Tibial artery (tissue), 4 donors: ENCODE measurements at regions not wholly inside any gene's neighbourhood (a gene's known extent, or its start where the extent isn't known, plus 50 kb on each side); places are given as distances from the start of the nearest gene placed in this dataset.

Source experiments
- DNase-seq, 2 donors: peaks; one replicate each; pipeline ENCODE4 v3.0.0-alpha.2; 2019
- H3K27ac ChIP-seq, 2 donors: fragments of 200-600 bp; sonication (generic) in 1 of 2; 1 replicate in 1 of 2; 2 replicates in 1 of 2; pipeline ENCODE4 v1.5.1; 2018 to 2019; ENCODE audit warnings: mild to moderate bottlenecking in 1 of 2
- H3K27me3 ChIP-seq, 2 donors: fragments of 200-600 bp; sonication (generic) in 1 of 2; one replicate each; pipeline versions ENCODE4 v1.5.1 to v1.6.0; 2016 to 2019
- H3K36me3 ChIP-seq, 3 donors: fragments of 200-600 bp; sonication (generic) in 2 of 3; one replicate each; pipeline ENCODE4 v1.5.1; 2016 to 2019; ENCODE audit warnings: mild to moderate bottlenecking in 2 of 3
- H3K4me1 ChIP-seq, 4 donors: fragments of 200-600 bp; sonication (generic) in 2 of 4; 1 replicate in 3 of 4; 2 replicates in 1 of 4; pipeline ENCODE4 v1.5.1; 2016 to 2019
- H3K4me3 ChIP-seq, 2 donors: fragments of 200-600 bp; sonication (generic) in 1 of 2; 1 replicate in 1 of 2; 2 replicates in 1 of 2; pipeline ENCODE4 v1.5.1; 2018 to 2019; ENCODE audit warnings: mild to moderate bottlenecking in 2 of 2
- H3K9me3 ChIP-seq, 3 donors: fragments of 200-600 bp; sonication (generic) in 1 of 3; one replicate each; pipeline ENCODE4 v1.5.1; 2016 to 2019
- intact Hi-C: fragments of 100-400 bp; cut with DNase I; formaldehyde crosslinking; loops from one replicate; pipeline ENCODE4 v1.15.0; 2023; ENCODE audit warnings: low total_unique reads
- TF ChIP-seq, protein P1 (sequence below), 2 experiments: fragments of 200-600 bp in 1 of 2; fragments of 450-650 bp in 1 of 2; IDR thresholded peaks; one replicate each; pipeline ENCODE4 v1.5.1; 2017 to 2019; ENCODE audit warnings: antibody characterized with exemption in 2 of 2, mild to moderate bottlenecking in 1 of 2, moderate library complexity in 1 of 2

DNA sequence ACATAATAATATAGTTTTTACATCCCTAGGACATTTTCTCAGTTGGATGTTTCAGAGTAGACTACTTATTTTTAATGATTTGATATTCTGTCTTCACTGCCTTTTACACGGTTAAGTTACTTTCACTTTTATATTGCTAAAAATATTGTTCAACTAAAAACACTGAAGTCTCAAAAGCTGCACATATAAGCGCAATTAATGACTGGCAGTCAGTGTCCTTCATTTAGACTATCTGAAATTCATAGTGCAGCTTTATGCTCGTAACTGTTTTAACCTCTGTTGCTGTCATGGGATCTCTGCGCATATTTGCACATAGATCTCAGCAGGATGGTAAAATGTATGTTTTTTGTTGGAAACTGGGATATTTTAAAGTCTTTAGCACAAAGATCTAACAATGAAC is 864.3 kb downstream of the SLITRK6 start:
- Histone ChIP-seq H3K36me3 (no peaks in the 10 kb centered on the region), H3K4me3 (peak overlapping the region; percentile 12 to 26), H3K27me3 (no peaks in the 10 kb centered on the region), H3K27ac (no peak overlapping the region), H3K9me3 (no peaks in the 10 kb centered on the region), H3K4me1 (peaks cover 0 to 8% (median 0%) of the 10 kb centered on the region in 4 donors)
- intact Hi-C loops = no loop called here
- TF ChIP-seq, protein P1, sequence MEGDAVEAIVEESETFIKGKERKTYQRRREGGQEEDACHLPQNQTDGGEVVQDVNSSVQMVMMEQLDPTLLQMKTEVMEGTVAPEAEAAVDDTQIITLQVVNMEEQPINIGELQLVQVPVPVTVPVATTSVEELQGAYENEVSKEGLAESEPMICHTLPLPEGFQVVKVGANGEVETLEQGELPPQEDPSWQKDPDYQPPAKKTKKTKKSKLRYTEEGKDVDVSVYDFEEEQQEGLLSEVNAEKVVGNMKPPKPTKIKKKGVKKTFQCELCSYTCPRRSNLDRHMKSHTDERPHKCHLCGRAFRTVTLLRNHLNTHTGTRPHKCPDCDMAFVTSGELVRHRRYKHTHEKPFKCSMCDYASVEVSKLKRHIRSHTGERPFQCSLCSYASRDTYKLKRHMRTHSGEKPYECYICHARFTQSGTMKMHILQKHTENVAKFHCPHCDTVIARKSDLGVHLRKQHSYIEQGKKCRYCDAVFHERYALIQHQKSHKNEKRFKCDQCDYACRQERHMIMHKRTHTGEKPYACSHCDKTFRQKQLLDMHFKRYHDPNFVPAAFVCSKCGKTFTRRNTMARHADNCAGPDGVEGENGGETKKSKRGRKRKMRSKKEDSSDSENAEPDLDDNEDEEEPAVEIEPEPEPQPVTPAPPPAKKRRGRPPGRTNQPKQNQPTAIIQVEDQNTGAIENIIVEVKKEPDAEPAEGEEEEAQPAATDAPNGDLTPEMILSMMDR (IDR thresholded peaks at IDR 0.05) = no peak
- DNase-seq = no peak

DNA sequence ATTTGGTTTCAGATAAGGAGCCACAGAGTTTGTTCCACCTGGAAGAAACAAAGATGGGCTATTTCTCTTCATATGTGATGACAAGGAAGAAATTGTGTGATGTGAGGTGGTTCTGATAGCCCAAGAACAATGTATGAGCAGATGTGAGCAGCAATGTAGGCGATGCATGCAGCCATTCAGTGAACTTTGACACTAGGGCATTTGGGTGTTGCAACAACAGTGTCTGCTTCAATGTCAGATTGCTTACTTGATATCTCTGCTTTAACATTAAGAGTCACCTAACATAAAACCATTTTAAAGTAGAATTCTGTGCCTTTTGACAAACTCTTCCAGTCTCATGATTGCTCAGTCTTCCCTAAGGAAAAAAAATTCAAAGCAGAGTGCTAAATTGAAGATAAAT is 865.4 kb downstream of the SLITRK6 start:
- no peak for DNase-seq
- Histone ChIP-seq H3K36me3 (no peaks in the 10 kb centered on the region), H3K27me3 (no peaks in the 10 kb centered on the region)

DNA sequence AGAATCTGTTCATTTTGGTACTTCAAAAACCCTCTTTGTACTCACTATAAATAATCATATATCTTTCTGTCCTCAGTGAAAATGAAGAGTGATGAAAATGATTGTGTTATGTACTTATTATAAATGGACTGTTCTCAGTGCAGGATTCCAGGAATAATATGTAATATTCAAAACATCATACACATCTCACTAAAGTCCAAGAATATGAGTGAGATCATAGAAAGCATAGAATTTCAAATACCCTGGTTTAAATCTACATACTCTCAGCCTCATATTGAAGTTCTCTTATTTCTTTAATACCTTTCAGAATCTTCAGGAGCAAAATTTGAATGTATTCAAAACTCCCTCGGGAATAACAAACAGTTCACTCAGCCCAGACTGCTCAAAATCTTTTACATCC is 868.0 kb downstream of the SLITRK6 start:
- intact Hi-C loops = no loop called here
- peaks cover 0 to 8% (median 0%) of the 10 kb centered on the region in 4 donors for H3K4me1 ChIP-seq
- DNase-seq = no peak
- H3K27me3 ChIP-seq = no peaks in the 10 kb centered on the region
- H3K27ac ChIP-seq = no peak overlapping the region
- no peak overlapping the region for H3K4me3 ChIP-seq
- no peaks in the 10 kb centered on the region for H3K9me3 ChIP-seq
- TF ChIP-seq, protein P1 (IDR thresholded peaks at IDR 0.05) = no peak
- no peaks in the 10 kb centered on the region for H3K36me3 ChIP-seq

More for the DNA sequence above, 865.4 kb downstream of the SLITRK6 start:
- intact Hi-C loops = no loop called here
- TF ChIP-seq, protein P1 (IDR thresholded peaks at IDR 0.05) = no peak
- Histone ChIP-seq H3K9me3 (no peaks in the 10 kb centered on the region), H3K27ac (no peak overlapping the region), H3K4me1 (peaks cover 0 to 8% (median 0%) of the 10 kb centered on the region in 4 donors), H3K4me3 (no peak overlapping the region)

DNA sequence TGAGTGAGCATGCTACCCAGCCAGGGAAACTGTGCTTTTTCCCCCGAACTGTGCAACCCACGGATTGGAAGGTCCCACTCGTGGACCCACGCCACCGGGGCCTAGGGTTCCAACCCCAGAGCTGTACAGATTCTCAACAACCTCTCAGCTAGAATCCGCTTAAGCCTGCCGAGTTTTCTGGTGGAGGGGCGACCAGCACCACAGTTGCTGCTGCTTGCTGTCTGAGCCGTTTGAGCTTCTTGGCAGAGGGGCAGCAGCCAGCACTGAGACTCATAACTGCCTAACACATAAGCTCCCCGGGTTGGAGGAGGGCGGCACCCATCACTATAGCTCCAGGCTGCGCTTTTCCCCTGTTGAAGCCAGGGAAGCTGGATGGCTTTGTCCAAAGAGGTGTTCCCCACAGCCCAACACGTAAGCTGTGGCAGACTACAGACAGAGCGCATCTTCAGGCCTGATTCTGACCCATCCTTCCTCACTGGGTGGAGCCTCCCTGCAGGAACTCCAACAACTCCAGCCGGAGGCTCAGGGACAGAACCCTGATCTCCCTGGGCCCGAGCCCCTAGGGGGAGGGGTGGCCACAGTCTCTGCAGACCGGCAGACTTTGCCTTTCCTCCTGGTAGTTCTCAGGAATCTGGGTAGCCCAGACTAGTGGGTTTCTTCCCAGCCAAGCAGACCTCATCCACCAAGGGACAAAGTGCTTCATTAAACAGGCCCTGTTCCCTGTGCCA is 871.6 kb downstream of the SLITRK6 start:
- Histone ChIP-seq H3K9me3 (no peaks in the 10 kb centered on the region), H3K27ac (no peak overlapping the region), H3K27me3 (no peaks in the 10 kb centered on the region), H3K4me1 (no peaks in the 10 kb centered on the region), H3K36me3 (no peaks in the 10 kb centered on the region), H3K4me3 (no peak overlapping the region)
- TF ChIP-seq, protein P1 (IDR thresholded peaks at IDR 0.05) = no peak
- DNase-seq = no peak
- intact Hi-C loops = no loop called here

DNA sequence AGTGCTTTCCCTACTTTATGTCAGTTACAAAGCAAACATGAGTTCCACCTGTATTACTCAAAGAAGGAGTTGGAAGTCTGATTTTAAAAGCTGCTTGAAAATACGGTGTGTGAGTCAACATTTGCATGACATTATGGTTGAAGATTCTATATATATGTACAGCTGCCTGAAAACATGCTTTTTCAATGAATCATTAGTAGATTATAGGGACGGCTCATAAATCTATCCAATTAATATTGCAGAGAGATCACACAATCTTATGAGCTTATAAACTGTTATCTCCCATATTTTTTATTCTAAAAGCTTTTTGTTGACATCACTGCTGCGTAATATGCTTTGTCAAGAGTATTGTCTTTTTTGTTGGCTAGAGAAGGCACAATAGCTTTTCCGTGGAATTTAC is 873.8 kb downstream of the SLITRK6 start:
- Histone ChIP-seq H3K4me1 (no peaks in the 10 kb centered on the region), H3K36me3 (no peaks in the 10 kb centered on the region), H3K9me3 (no peaks in the 10 kb centered on the region), H3K27ac (no peak overlapping the region), H3K4me3 (no peak overlapping the region), H3K27me3 (no peaks in the 10 kb centered on the region)
- DNase-seq = no peak
- TF ChIP-seq, protein P1 (IDR thresholded peaks at IDR 0.05) = no peak
- intact Hi-C loops = no loop called here
